GM23248 (cell line): ENCODE measurements at regions not wholly inside any gene's neighbourhood (a gene's known extent, or its start where the extent isn't known, plus 50 kb on each side); places are given as distances from the start of the nearest gene placed in this dataset.

ENCODE experiments used
- EZH2 ChIP-seq: fragments of 200-600 bp; sonication (generic); IDR thresholded peaks from 2 replicates; pipeline ENCODE4 v1.6.1; 2018; ENCODE audit warnings: antibody characterized with exemption, mild to moderate bottlenecking; ENCODE audit not compliant: insufficient read depth, poor library complexity, severe bottlenecking
- EZH2phosphoT487 ChIP-seq: fragments of 200-600 bp; sonication (generic); IDR thresholded peaks from 2 replicates; pipeline ENCODE4 v1.6.1; 2018; ENCODE audit warnings: antibody characterized with exemption, moderate library complexity, mild to moderate bottlenecking, low read depth; ENCODE audit not compliant: insufficient read depth

DNA sequence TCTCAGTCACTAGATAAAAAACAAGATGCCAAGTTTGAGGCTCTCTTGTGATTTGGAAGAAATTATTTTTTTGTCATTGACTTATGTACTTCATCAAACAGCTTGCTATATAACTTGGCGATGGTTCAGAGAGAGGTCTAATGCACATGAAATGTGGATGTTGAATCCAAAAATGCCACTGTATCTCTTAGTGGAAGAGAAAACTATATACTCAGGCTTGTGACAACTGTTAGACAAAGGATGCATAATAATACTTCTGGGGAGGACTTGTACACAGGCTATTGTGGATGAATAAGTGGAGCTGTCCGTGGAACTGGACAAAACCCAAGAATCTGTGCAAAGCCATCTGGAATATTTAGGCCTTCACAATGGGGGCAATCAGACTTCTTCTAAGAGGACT, 162.9 kb upstream of the NMUR2 start:
- TF ChIP-seq EZH2phosphoT487, result no peak
- TF ChIP-seq EZH2, result no peak
